ENCODE measurements at regions not wholly inside any gene's neighbourhood (a gene's known extent, or its start where the extent isn't known, plus 50 kb on each side); places are given as distances from the start of the nearest gene placed in this dataset.

- no peak for TF ChIP-seq RFX5 (IDR thresholded peaks at IDR 0.05)
- TF ChIP-seq EP300 (IDR thresholded peaks at IDR 0.05), result no peak
- no peak for TF ChIP-seq CTCF (IDR thresholded peaks at IDR 0.05)
- TF ChIP-seq POLR2AphosphoS2 (conservative IDR thresholded peaks at IDR 0.05; ENCODE audit: low read length), result no peak
- TF ChIP-seq JUN (IDR thresholded peaks at IDR 0.05), result no peak
- TF ChIP-seq FOSL2 (IDR thresholded peaks at IDR 0.05), result no peak
- no peak for TF ChIP-seq FOSL2 (CRISPR knock-in tag; IDR thresholded peaks at IDR 0.05)
These were observed 821.8 kb upstream of the LRFN5 start for GRCh38 chr14:40784860-40785259.

Measured in A549 (cell line).